K562 (cell line): ENCODE measurements at regions not wholly inside any gene's neighbourhood (a gene's known extent, or its start where the extent isn't known, plus 50 kb on each side); places are given as distances from the start of the nearest gene placed in this dataset.

Experiments
- ASH1L ChIP-seq: fragments of 450-650 bp; IDR thresholded peaks from 2 replicates; pipeline ENCODE4 v1.6.1; 2018; ENCODE audit warnings: borderline replicate concordance, mild to moderate bottlenecking, low read depth; ENCODE audit not compliant: partially characterized antibody
- DPF2 ChIP-seq: fragments of 450-650 bp; IDR thresholded peaks from 2 replicates; pipeline ENCODE4 v1.6.1; 2016
- EGR1 ChIP-seq: fragments of 450-650 bp; conservative IDR thresholded peaks from 2 replicates; pipeline ENCODE4 v1.6.1; 2017; ENCODE audit warnings: mild to moderate bottlenecking
- FOXK1 ChIP-seq: sonication (generic); formaldehyde crosslinking; IDR thresholded peaks from 2 replicates; pipeline ENCODE4 v1.8.0; 2022; ENCODE audit warnings: missing genetic modification reagents, mild to moderate bottlenecking, borderline replicate concordance
- GTF2E2 ChIP-seq: fragments of 200-800 bp; sonication (Bioruptor generic); IDR thresholded peaks from 2 replicates; pipeline ENCODE4 v1.6.1; 2016; ENCODE audit warnings: missing genetic modification characterization, missing compliant biosample characterization
- GTF2F1 ChIP-seq: IDR thresholded peaks from 2 replicates; pipeline ENCODE4 v1.6.1; 2011; ENCODE audit warnings: low read depth, low read length, improper control_type of control experiment
- MTA3 ChIP-seq: fragments of 450-650 bp; formaldehyde crosslinking; IDR thresholded peaks from 2 replicates; pipeline ENCODE4 v1.6.1; 2017; ENCODE audit warnings: mild to moderate bottlenecking, borderline replicate concordance
- MXI1 ChIP-seq: IDR thresholded peaks from 2 replicates; pipeline ENCODE4 v1.6.1; 2011; ENCODE audit warnings: low read depth, mild to moderate bottlenecking, improper control_type of control experiment, low read length
- PTBP1 ChIP-seq: fragments of 200-400 bp; formaldehyde crosslinking; IDR thresholded peaks from 2 replicates; pipeline ENCODE4 v1.6.1; 2017; ENCODE audit warnings: low read depth, low read length
- REST ChIP-seq, 2 experiments: fragments of 450-650 bp; formaldehyde crosslinking in 1 of 2; IDR thresholded peaks; 2 replicates each; pipeline versions ENCODE4 v1.4.0 to v1.6.1; 2014 to 2020; ENCODE audit warnings: mild to moderate bottlenecking in 2 of 2, borderline replicate concordance in 1 of 2, low read depth in 1 of 2
- SMAD2 ChIP-seq: fragments of 150-350 bp; IDR thresholded peaks from 2 replicates; pipeline ENCODE4 v1.6.1; 2014; ENCODE audit warnings: low read depth, mild to moderate bottlenecking, low read length
- THAP12 ChIP-seq: fragments of 250-450 bp; sonication (Bioruptor Pico); IDR thresholded peaks from 2 replicates; pipeline ENCODE4 v1.9.0; 2021; ENCODE audit warnings: mild to moderate bottlenecking, inconsistent platforms
- ZNF239 ChIP-seq: fragments of 250-450 bp; sonication (Bioruptor Pico); IDR thresholded peaks from 2 replicates; pipeline ENCODE4 v1.4.0; 2020; ENCODE audit warnings: mild to moderate bottlenecking
- ZNF766 ChIP-seq: fragments of 200-800 bp; sonication (Bioruptor generic); conservative IDR thresholded peaks from 2 replicates; pipeline ENCODE4 v1.6.1; 2016; ENCODE audit warnings: missing genetic modification characterization, missing compliant biosample characterization

GRCh38 chr12:126907900-126908764 is 1358.8 kb upstream of the TMEM132C start (continued):
- TF ChIP-seq THAP12 (CRISPR knock-in tag): peak; percentile 42; the same call in 1 of the 2 replicates
- peak; percentile 96 for TF ChIP-seq ZNF239 (CRISPR knock-in tag)
- no peak for TF ChIP-seq PTBP1
- TF ChIP-seq GTF2E2 (tag): peak; percentile 96
- no peak for TF ChIP-seq ASH1L
- TF ChIP-seq MXI1: peak; percentile 96
- peak; percentile 92 for TF ChIP-seq DPF2
- no peak for TF ChIP-seq SMAD2
- peak; percentile 61; the same call in 1 of the 2 replicates for TF ChIP-seq MTA3
- TF ChIP-seq REST (IDR thresholded peaks at IDR 0.05; ENCODE audit: borderline replicate concordance): no peak
- peak; percentile 71; the same call in 1 of the 2 replicates for TF ChIP-seq REST (CRISPR knock-in tag; IDR thresholded peaks at IDR 0.05; ENCODE audit: low read depth)
- no peak for TF ChIP-seq GTF2F1
- TF ChIP-seq EGR1: peak; percentile 100
- peak; percentile 100 for TF ChIP-seq ZNF766
- no peak for TF ChIP-seq FOXK1 (CRISPR knock-in tag)
